NCI-H1105 (cell line): ENCODE measurements at regions not wholly inside any gene's neighbourhood (a gene's known extent, or its start where the extent isn't known, plus 50 kb on each side); places are given as distances from the start of the nearest gene placed in this dataset.

ENCODE experiments used
- DNase-seq: peaks from one replicate; lab custom pipeline; 2025; lab: John Stamatoyannopoulos, UW

GRCh38 chr3:106616556-106616955 lies 747.7 kb upstream of the CBLB start:
- DNase-seq = no peak

DNA sequence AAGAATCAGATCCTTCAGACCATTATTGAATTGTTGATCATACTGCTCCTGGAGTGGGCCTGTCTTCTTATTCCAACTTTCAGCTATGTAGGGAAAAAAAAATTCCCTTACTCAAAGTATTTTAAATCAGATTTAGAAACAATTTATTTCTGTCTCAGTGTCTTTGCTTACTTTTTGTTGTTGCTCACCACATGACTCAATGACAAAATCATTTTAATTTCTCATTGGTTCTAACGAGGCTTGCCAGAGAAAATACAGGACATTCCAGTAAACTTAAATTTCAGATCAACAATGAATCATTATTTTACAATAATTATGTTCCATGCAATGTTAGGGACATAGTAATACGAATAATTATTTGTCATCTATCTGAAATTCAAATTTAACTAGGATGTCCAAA lies 748.5 kb upstream of the CBLB start:
- DNase-seq = no peak

DNA sequence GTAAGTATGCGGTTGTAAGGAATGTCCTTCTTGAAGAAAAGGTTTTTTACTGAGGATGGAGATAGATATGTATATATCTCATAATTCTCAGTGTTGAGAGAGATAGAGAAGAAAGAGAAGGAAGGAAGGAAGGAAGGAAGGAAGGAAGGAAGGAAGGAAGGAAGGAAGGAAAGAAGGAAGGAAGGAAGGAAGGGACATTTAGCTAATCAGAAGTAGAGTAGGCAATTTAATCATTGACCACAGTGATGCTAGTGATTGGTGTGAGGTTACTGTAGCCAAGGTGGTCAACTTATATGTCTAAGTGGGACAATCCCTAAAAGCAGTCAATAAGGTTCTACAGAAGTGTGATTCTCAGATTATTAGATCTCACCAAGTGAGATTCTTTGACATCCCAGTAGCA lies 751.8 kb upstream of the CBLB start:
- no peak for DNase-seq

- no peak for DNase-seq
Measured at GRCh38 chr3:106624154-106624553, 753.1 kb upstream of the CCDC54 start.

GRCh38 chr3:106628407-106628806 lies 748.8 kb upstream of the CCDC54 start:
- DNase-seq = no peak

- DNase-seq = no peak
Measured at GRCh38 chr3:106629215-106629832, 747.9 kb upstream of the CCDC54 start.

- DNase-seq = no peak
Measured at GRCh38 chr3:106631373-106632108, 745.7 kb upstream of the CCDC54 start.

DNA sequence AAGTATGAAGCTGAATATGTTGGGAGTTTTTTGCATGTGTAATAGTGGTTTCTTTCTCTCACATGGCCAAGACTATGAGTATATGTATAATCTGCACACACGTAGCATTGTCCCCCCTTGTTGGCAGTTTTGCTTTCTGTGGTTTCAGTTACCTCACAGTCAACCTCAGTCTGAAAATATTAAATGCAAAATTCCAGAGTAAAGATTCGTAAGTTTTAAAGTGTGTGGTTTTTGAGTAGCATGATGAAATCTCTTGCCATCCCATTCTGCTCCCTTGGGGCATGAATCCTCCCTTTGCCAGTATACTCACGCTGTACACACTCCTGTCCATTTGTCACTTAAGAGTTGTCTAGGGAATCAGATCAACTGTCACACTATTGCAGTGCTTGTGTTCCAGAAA lies 742.0 kb upstream of the CCDC54 start:
- no peak for DNase-seq

DNA sequence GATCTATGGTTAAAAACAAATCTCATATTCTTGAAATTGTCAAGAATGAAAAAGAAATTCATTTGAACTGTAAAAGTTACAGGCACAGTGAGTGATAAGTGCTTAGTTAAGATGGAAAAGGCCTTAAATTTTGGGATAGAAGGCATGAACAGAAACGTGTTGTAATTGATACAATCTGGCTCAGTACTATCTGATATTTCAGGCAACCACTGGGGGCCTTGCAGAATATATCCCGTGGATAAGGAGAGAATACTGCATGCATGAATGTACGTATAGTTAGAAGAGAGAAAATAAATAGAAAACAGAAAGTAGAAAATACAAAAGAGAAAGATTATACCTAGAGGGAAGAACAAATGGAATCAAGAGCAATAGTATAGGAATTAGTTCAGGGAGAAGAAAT lies 741.4 kb upstream of the CCDC54 start:
- no peak for DNase-seq

DNA sequence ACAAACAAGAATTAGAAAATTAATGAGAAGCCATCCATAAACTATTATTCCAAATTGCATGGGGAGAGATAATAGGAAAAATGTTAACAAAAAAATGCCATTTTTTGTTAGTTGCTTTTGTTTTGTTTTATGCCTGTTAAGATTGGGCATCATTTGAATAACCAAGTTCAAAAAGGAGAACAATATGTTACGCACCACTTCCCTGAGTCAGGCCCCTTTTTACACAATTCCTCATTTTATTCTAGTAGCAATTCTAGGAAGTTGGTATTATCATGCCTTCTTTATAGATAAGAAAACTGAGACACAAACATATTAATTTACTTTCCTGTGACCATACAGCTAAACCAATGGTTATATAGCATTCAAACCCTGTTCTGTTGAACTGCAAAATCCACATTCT lies 736.9 kb upstream of the CCDC54 start:
- no peak for DNase-seq

DNA sequence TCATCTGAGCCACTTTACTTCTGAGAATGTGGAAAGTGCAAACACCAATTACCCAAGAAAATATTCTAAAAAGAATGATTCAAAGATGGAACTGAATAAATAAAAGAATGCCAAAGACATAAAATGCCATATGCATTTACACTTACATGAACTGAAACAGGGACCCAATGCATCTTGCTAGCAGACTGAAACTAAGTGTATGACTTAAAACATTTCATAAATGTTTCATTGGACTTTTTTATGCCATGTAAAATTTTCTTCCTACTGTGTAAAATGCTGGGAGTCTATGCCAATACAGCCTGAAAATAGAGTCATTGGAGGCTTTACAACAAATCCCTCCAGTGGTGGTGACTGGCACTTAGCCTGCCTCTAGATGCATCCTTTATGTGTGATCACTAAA lies 735.1 kb upstream of the CCDC54 start:
- DNase-seq = no peak

GRCh38 chr3:106643684-106644161 lies 733.5 kb upstream of the CCDC54 start:
- no peak for DNase-seq

DNA sequence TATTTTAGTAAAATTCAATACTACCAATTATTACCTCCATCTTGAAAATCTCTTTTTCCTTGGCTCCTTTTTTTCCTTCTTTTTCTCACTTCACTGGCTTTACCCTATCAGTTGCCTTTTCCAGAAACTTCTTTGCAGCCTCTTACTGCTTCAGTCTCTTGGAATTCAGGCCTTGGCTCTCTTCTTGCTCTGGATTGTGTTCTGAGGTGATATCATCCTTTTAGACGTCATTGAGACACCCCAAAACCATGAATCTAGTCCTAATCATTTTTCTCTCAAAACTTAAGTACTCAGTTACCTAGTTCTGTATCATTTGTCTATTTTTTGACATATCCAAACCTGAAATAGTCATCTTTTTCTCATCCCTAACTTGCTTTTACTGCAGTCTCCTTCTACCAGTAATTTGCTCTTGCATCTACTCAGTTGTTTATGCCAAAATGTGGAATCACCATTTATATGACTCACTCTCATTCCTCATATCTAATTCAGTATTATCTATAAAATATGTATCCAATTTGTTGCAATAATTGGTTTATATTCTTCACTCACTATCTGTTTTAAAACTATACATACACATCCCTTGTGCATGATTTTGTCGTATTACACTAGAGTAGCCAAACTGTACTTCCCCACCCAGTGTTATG lies 703.2 kb upstream of the CCDC54 start:
- no peak for DNase-seq

- DNase-seq = no peak
Measured at GRCh38 chr3:106675451-106675850, 701.8 kb upstream of the CCDC54 start.

GRCh38 chr3:106678657-106679390 lies 698.4 kb upstream of the CCDC54 start:
- no peak for DNase-seq

DNA sequence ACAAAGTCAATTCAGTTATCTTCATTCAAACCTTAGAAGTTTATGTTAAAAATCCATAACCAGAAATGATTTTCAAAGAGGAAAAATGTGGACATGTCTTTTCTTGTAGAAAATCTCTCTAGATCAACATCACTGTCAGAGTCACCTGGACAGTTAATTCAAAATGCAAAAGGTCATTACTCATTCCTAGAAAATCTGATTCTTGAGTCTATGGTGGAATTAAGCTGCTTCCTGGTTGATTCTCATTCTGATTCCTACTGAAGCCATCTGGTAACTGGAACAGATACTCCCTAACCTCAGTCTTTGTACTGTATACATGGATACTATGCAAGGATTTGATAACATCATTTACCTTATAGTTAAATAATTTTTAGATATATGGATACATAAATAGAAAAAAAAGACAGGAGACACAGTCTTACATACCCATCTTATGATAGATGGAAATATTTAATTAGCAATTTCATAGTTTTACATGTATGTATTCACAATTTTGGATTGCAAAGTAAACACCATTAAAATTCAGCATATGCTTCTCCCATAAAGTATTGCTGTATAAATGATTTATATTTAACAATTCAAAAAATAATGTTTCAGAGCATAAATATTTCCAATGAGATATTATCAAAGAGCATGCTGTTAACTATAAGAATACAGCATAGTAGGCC lies 693.2 kb upstream of the CCDC54 start:
- no peak for DNase-seq

GRCh38 chr3:106685745-106686144 lies 691.5 kb upstream of the CCDC54 start:
- no peak for DNase-seq

- no peak for DNase-seq
Measured at GRCh38 chr3:106687905-106688304, 689.3 kb upstream of the CCDC54 start.

DNA sequence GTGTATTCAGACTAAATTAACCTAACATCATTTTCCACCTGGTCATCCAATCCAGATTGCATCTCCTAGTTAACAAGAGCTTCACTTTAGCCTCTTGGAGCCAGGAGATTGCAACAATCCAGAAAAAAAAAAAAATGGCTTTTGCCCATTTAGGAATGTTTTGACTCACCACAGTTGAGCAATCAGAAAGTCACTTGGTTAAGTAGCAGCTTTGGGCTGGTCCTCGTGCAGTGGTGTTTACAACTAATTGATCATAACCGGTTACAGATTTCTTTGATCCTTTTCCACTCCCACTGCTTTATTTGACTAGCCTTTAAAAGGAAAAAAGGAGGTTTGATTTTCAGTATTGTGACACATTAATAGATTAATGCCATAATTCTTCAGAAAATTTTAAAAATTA lies 688.8 kb upstream of the CCDC54 start:
- DNase-seq = peak; percentile 60

- no peak for DNase-seq
Measured at GRCh38 chr3:106691476-106691875, 685.8 kb upstream of the CCDC54 start.

DNA sequence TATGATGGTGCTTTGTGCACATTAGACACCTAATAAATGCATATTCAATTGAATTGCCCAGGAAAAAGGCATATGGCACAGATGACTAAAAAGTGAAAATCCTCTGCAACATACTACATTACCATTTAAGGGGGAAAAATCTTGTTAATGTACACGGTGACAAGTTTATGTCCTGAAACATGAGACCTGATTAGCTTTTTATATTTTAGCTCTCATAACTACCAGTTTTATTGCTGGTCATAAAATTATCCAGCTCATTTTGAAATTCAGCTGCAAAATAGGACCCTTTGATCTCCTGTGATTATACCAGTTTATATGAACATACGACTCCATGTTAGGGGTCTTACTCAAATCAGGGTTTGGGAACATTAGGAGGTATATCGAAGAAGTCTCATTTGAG lies 684.6 kb upstream of the CCDC54 start:
- no peak for DNase-seq

- DNase-seq = peak; percentile 86
Measured at GRCh38 chr3:106699122-106699521, 678.1 kb upstream of the CCDC54 start.
